PFSK-1 (cell line): ENCODE measurements at regions not wholly inside any gene's neighbourhood (a gene's known extent, or its start where the extent isn't known, plus 50 kb on each side); places are given as distances from the start of the nearest gene placed in this dataset.

Source experiments
- FOXP2 ChIP-seq: optimal IDR thresholded peaks from 2 replicates; pipeline ENCODE3; 2011; ENCODE audit warnings: borderline replicate concordance, control low read depth, inconsistent platforms; ENCODE audit not compliant: insufficient read depth; ENCODE audit errors: extremely low read length, extremely low read depth
- POLR2AphosphoS5 ChIP-seq: IDR thresholded peaks from 2 replicates; pipeline ENCODE4 v1.6.1; 2012; ENCODE audit warnings: low read depth, mild to moderate bottlenecking, control low read depth, low read length, moderate library complexity
- REST ChIP-seq, 2 experiments: IDR thresholded peaks; 2 replicates each; pipeline versions ENCODE4 v1.6.1 to v1.8.0; 2011 to 2012; ENCODE audit warnings: low read depth in 2 of 2, low read length in 2 of 2, control low read depth in 1 of 2, inconsistent platforms in 1 of 2, mild to moderate bottlenecking in 1 of 2, moderate library complexity in 1 of 2; ENCODE audit not compliant: insufficient read depth in 1 of 2
- SIN3A ChIP-seq: IDR thresholded peaks from 2 replicates; pipeline ENCODE4 v1.6.1; 2012; ENCODE audit warnings: mild to moderate bottlenecking, low read length, moderate library complexity, borderline replicate concordance; ENCODE audit not compliant: insufficient read depth
- TAF1 ChIP-seq: IDR thresholded peaks from 2 replicates; pipeline ENCODE4 v1.6.1; 2012; ENCODE audit warnings: low read length, control low read depth, borderline replicate concordance; ENCODE audit not compliant: insufficient read depth

- TF ChIP-seq REST (IDR thresholded peaks at IDR 0.05; ENCODE audit: insufficient read depth in 1 of 2, low read depth in 2 of 2, low read length in 2 of 2), result no peak
- no peak for TF ChIP-seq FOXP2
- TF ChIP-seq TAF1, result no peak
- no peak for TF ChIP-seq POLR2AphosphoS5
- TF ChIP-seq SIN3A, result no peak
Observed at GRCh38 chr6:44704240-44705150, 317.0 kb downstream of the CDC5L start.

GRCh38 chr6:44705596-44705995 lies 318.1 kb downstream of the CDC5L start:
- TF ChIP-seq TAF1, result no peak
- TF ChIP-seq REST (IDR thresholded peaks at IDR 0.05; ENCODE audit: insufficient read depth in 1 of 2, low read depth in 2 of 2, low read length in 2 of 2), result no peak

- no peak for TF ChIP-seq SIN3A
- TF ChIP-seq FOXP2, result no peak
- TF ChIP-seq POLR2AphosphoS5, result no peak
- no peak for TF ChIP-seq REST (IDR thresholded peaks at IDR 0.05; ENCODE audit: insufficient read depth in 1 of 2, low read depth in 2 of 2, low read length in 2 of 2)
- TF ChIP-seq TAF1, result no peak
Observed at GRCh38 chr6:44706011-44706410, 318.5 kb downstream of the CDC5L start.

- no peak for TF ChIP-seq FOXP2
- TF ChIP-seq REST (IDR thresholded peaks at IDR 0.05; ENCODE audit: insufficient read depth in 1 of 2, low read depth in 2 of 2, low read length in 2 of 2), result no peak
- TF ChIP-seq SIN3A, result no peak
- TF ChIP-seq POLR2AphosphoS5, result no peak
- TF ChIP-seq TAF1, result no peak
Observed at GRCh38 chr6:44708208-44708607, 320.7 kb downstream of the CDC5L start.
